ENCODE measurements at regions not wholly inside any gene's neighbourhood (a gene's known extent, or its start where the extent isn't known, plus 50 kb on each side); places are given as distances from the start of the nearest gene placed in this dataset.

GRCh38 chr6:12230523-12230922, 59.6 kb upstream of the EDN1 start:
- no peak for TF ChIP-seq CTCF (IDR thresholded peaks at IDR 0.05; ENCODE audit: insufficient read depth, low read depth, low read length, missing control alignments)
- DNase-seq (ENCODE audit: low read depth), result no peak
- H3K4me3 ChIP-seq (ENCODE audit: low read depth, low read length), result no peak overlapping the region

- TF ChIP-seq CTCF (IDR thresholded peaks at IDR 0.05; ENCODE audit: insufficient read depth, low read depth, low read length, missing control alignments), result no peak
- no peak overlapping the region for H3K4me3 ChIP-seq (ENCODE audit: low read depth, low read length)
- peak; percentile 51 for DNase-seq (ENCODE audit: low read depth)
Observed at GRCh38 chr6:12232339-12232738, 57.8 kb upstream of the EDN1 start.

GRCh38 chr6:12232821-12233220, 57.3 kb upstream of the EDN1 start:
- TF ChIP-seq CTCF (IDR thresholded peaks at IDR 0.05; ENCODE audit: insufficient read depth, low read depth, low read length, missing control alignments), result no peak
- DNase-seq (ENCODE audit: low read depth), result no peak
- no peak overlapping the region for H3K4me3 ChIP-seq (ENCODE audit: low read depth, low read length)

GRCh38 chr6:12233693-12234571, 56.2 kb upstream of the EDN1 start:
- H3K4me3 ChIP-seq (ENCODE audit: low read depth, low read length), result no peak overlapping the region
- DNase-seq (ENCODE audit: low read depth), result peak; percentile 84
- peak; percentile 37 for TF ChIP-seq CTCF (IDR thresholded peaks at IDR 0.05; ENCODE audit: insufficient read depth, low read depth, low read length, missing control alignments)

GRCh38 chr6:12235341-12235740, 54.8 kb upstream of the EDN1 start:
- no peak for DNase-seq (ENCODE audit: low read depth)
- H3K4me3 ChIP-seq (ENCODE audit: low read depth, low read length), result no peak overlapping the region
- TF ChIP-seq CTCF (IDR thresholded peaks at IDR 0.05; ENCODE audit: insufficient read depth, low read depth, low read length, missing control alignments), result no peak

GRCh38 chr6:12238219-12238618, 51.9 kb upstream of the EDN1 start:
- H3K4me3 ChIP-seq (ENCODE audit: low read depth, low read length), result no peak overlapping the region
- DNase-seq (ENCODE audit: low read depth), result peak; percentile 5
- no peak for TF ChIP-seq CTCF (IDR thresholded peaks at IDR 0.05; ENCODE audit: insufficient read depth, low read depth, low read length, missing control alignments)
